H9 (cell line): ENCODE measurements at regions not wholly inside any gene's neighbourhood (a gene's known extent, or its start where the extent isn't known, plus 50 kb on each side); places are given as distances from the start of the nearest gene placed in this dataset.

Experiments used
- DNase-seq: peaks from one replicate; pipeline ENCODE4 v3.0.0-alpha.2; 2017
- H2AFZ ChIP-seq: one replicate; pipeline ENCODE4 v1.6.1; 2013; ENCODE audit warnings: mild to moderate bottlenecking, low read length, control low read depth, moderate library complexity
- H2AK5ac ChIP-seq: 2 replicates; pipeline ENCODE4 v1.6.1; 2013; ENCODE audit warnings: low read length, control low read depth, mixed read lengths; ENCODE audit not compliant: insufficient read length
- H2BK120ac ChIP-seq: one replicate; pipeline ENCODE4 v1.6.1; 2013; ENCODE audit warnings: low read depth, mild to moderate bottlenecking, low read length, control low read depth, inconsistent platforms; ENCODE audit not compliant: poor library complexity, severe bottlenecking
- H2BK12ac ChIP-seq: 2 replicates; pipeline ENCODE4 v1.6.1; 2013; ENCODE audit warnings: low read length, control low read depth, mixed read lengths, low read depth; ENCODE audit not compliant: insufficient read length
- H2BK15ac ChIP-seq: 2 replicates; pipeline ENCODE4 v1.6.1; 2013; ENCODE audit warnings: low read depth, low read length, control low read depth
- H2BK20ac ChIP-seq: one replicate; pipeline ENCODE4 v1.6.1; 2013; ENCODE audit warnings: low read depth, mild to moderate bottlenecking, low read length, control low read depth, inconsistent platforms; ENCODE audit not compliant: poor library complexity, severe bottlenecking
- H2BK5ac ChIP-seq: 2 replicates; pipeline ENCODE4 v1.6.1; 2013; ENCODE audit warnings: low read length, control low read depth, mixed read lengths; ENCODE audit not compliant: insufficient read length
- H3K14ac ChIP-seq: 2 replicates; pipeline ENCODE4 v1.6.1; 2013; ENCODE audit warnings: low read length, control low read depth; ENCODE audit not compliant: insufficient read depth
- H3K18ac ChIP-seq: 2 replicates; pipeline ENCODE4 v1.6.1; 2013; ENCODE audit warnings: low read depth, mild to moderate bottlenecking, mixed read lengths, low read length, control low read depth; ENCODE audit not compliant: insufficient read length
- H3K23ac ChIP-seq: 2 replicates; pipeline ENCODE4 v1.6.1; 2013; ENCODE audit warnings: low read length, control low read depth, mixed read lengths, low read depth; ENCODE audit not compliant: insufficient read length
- H3K23me2 ChIP-seq: 2 replicates; pipeline ENCODE4 v1.6.1; 2013; ENCODE audit warnings: low read depth, mild to moderate bottlenecking, mixed read lengths, low read length, control low read depth; ENCODE audit not compliant: insufficient read length, poor library complexity, severe bottlenecking
- H3K27ac ChIP-seq: 2 replicates; pipeline ENCODE4 v1.5.1; 2013; ENCODE audit warnings: low read length, control low read depth, mixed read lengths, low read depth; ENCODE audit not compliant: insufficient read length
- H3K27me3 ChIP-seq: 2 replicates; pipeline ENCODE4 v1.6.1; 2013; ENCODE audit warnings: low read length, control low read depth, inconsistent platforms; ENCODE audit not compliant: insufficient read depth
- H3K4ac ChIP-seq: 2 replicates; pipeline ENCODE4 v1.6.1; 2013; ENCODE audit warnings: low read depth, mild to moderate bottlenecking, control low read depth, inconsistent platforms, low read length, moderate library complexity
- H3K4me1 ChIP-seq: 2 replicates; pipeline ENCODE4 v1.6.1; 2013; ENCODE audit warnings: low read length, control low read depth, inconsistent platforms; ENCODE audit not compliant: insufficient read depth
- H3K4me2 ChIP-seq: 2 replicates; pipeline ENCODE4 v1.6.1; 2013; ENCODE audit warnings: low read length, control low read depth, mixed read lengths; ENCODE audit not compliant: insufficient read length, insufficient read depth
- H3K56ac ChIP-seq: 2 replicates; pipeline ENCODE4 v1.6.1; 2013; ENCODE audit warnings: low read depth, mild to moderate bottlenecking, mixed read lengths, low read length, control low read depth; ENCODE audit not compliant: insufficient read length
- H3K79me1 ChIP-seq: 2 replicates; pipeline ENCODE4 v1.6.1; 2013; ENCODE audit warnings: low read depth, mild to moderate bottlenecking, moderate library complexity, low read length, control low read depth, inconsistent platforms; ENCODE audit not compliant: insufficient read depth, poor library complexity, severe bottlenecking
- H3K79me2 ChIP-seq: 2 replicates; pipeline ENCODE4 v1.6.1; 2013; ENCODE audit warnings: low read length, control low read depth, inconsistent platforms; ENCODE audit not compliant: insufficient read depth
- H3K9ac ChIP-seq: 2 replicates; pipeline ENCODE4 v1.6.1; 2013; ENCODE audit warnings: low read length, control low read depth, mixed read lengths; ENCODE audit not compliant: insufficient read length; ENCODE audit errors: extremely low read depth
- H3K9me3 ChIP-seq: one replicate; pipeline ENCODE4 v1.6.1; 2013; ENCODE audit warnings: low read depth, low read length, inconsistent platforms; ENCODE audit not compliant: control insufficient read depth
- H3T11ph ChIP-seq: one replicate; pipeline ENCODE4 v1.6.1; 2013; ENCODE audit warnings: mild to moderate bottlenecking, low read length, control low read depth, inconsistent platforms
- H4K20me1 ChIP-seq: one replicate; pipeline ENCODE4 v1.6.1; 2013; ENCODE audit not compliant: control insufficient read depth, insufficient read length, insufficient read depth
- H4K5ac ChIP-seq: 2 replicates; pipeline ENCODE4 v1.6.1; 2013; ENCODE audit warnings: low read depth, mild to moderate bottlenecking, mixed read lengths, low read length, control low read depth; ENCODE audit not compliant: insufficient read length
- H4K8ac ChIP-seq: replicated peaks from 2 replicates; pipeline ENCODE4 v1.6.1; 2013; ENCODE audit warnings: low read length, control low read depth, mixed read lengths, low read depth; ENCODE audit not compliant: insufficient read length
- H4K91ac ChIP-seq: 2 replicates; pipeline ENCODE4 v1.6.1; 2013; ENCODE audit warnings: low read depth, mild to moderate bottlenecking, moderate library complexity, mixed read lengths, low read length, control low read depth; ENCODE audit not compliant: insufficient read length
- H3K27ac Mint-ChIP-seq, 3 experiments: 2 replicates in 2 of 3; 3 replicates in 1 of 3; pipeline ENCODE4 v1.8.0; 2020 to 2021; ENCODE audit warnings: mixed read lengths in 3 of 3, mild to moderate bottlenecking in 1 of 3, moderate library complexity in 1 of 3
- H3K27me3 Mint-ChIP-seq: 2 replicates; pipeline ENCODE4 v1.8.0; 2021; ENCODE audit warnings: low read depth, mild to moderate bottlenecking, moderate library complexity, mixed read lengths
- H3K36me3 Mint-ChIP-seq, 3 experiments: 2 replicates in 2 of 3; 3 replicates in 1 of 3; pipeline ENCODE4 v1.8.0; 2020 to 2021; ENCODE audit warnings: low read depth in 3 of 3, mixed read lengths in 3 of 3; ENCODE audit not compliant: insufficient read depth in 1 of 3
- H3K4me1 Mint-ChIP-seq, 2 experiments: 2 replicates each; pipeline ENCODE4 v1.8.0; 2020; ENCODE audit warnings: mixed read lengths in 2 of 2
- H3K4me3 Mint-ChIP-seq, 2 experiments: 2 replicates in 1 of 2; 3 replicates in 1 of 2; pipeline ENCODE4 v1.8.0; 2020 to 2021; ENCODE audit warnings: mild to moderate bottlenecking in 2 of 2, mixed read lengths in 2 of 2, moderate library complexity in 1 of 2
- H3K9me3 Mint-ChIP-seq, 2 experiments: 2 replicates in 1 of 2; 3 replicates in 1 of 2; pipeline ENCODE4 v1.8.0; 2020; ENCODE audit warnings: mild to moderate bottlenecking in 2 of 2, mixed read lengths in 2 of 2, moderate library complexity in 1 of 2
- WGBS: extraction: QIAGEN DNeasy Blood & Tissue Kit; methylation state at CpG from one replicate; pipeline ENCODE4 v1.1.7; 2013; ENCODE audit warnings: missing lambda C conversion rate, low lambda C conversion rate, mixed read lengths; ENCODE audit not compliant: insufficient read length; ENCODE audit errors: extremely low coverage; 5-methylcytosine and 5-hydroxymethylcytosine counted together
- TF ChIP-seq, protein P1 (sequence below): fragments of 200-600 bp; sonication (generic); conservative IDR thresholded peaks from 3 replicates; pipeline ENCODE4 v1.8.0; 2021; ENCODE audit warnings: antibody characterized with exemption, mild to moderate bottlenecking

GRCh38 chr16:49130397-49130796 is 151.2 kb downstream of the CBLN1 start:
- Mint-ChIP-seq H3K4me3 (no peak overlapping the region), H3K27me3 (peaks cover 11% of the 10 kb centered on the region), H3K9me3 (peaks cover 0 to 3% of the 10 kb centered on the region in 2 experiments; a peak in 3 of 5 replicates), H3K36me3 (no peaks in the 10 kb centered on the region), H3K4me1 (no peaks in the 10 kb centered on the region), H3K27ac (no peak overlapping the region; a peak in 1 of 7 replicates)
- Histone ChIP-seq H4K91ac (no peak overlapping the region), H3K4me1 (no peaks in the 10 kb centered on the region), H2BK12ac (no peak overlapping the region), H3K27me3 (no peaks in the 10 kb centered on the region), H2AFZ (no peak overlapping the region), H3K56ac (no peak overlapping the region), H3K79me2 (no peaks in the 10 kb centered on the region), H3T11ph (no peak overlapping the region), H4K20me1 (no peaks in the 10 kb centered on the region), H2BK15ac (no peak overlapping the region), H3K18ac (no peak overlapping the region), H4K8ac (no peak overlapping the region), H3K23ac (no peak overlapping the region), H2AK5ac (no peak overlapping the region), H2BK20ac (no peak overlapping the region), H3K14ac (no peak overlapping the region), H3K79me1 (no peaks in the 10 kb centered on the region), H3K4me2 (no peak overlapping the region), H3K23me2 (no peaks in the 10 kb centered on the region), H3K9me3 (no peaks in the 10 kb centered on the region), H3K4ac (no peak overlapping the region), H2BK120ac (no peak overlapping the region), H3K27ac (no peak overlapping the region), H2BK5ac (no peak overlapping the region), H3K9ac (no peak overlapping the region), H4K5ac (no peak overlapping the region)
- TF ChIP-seq, protein P1, sequence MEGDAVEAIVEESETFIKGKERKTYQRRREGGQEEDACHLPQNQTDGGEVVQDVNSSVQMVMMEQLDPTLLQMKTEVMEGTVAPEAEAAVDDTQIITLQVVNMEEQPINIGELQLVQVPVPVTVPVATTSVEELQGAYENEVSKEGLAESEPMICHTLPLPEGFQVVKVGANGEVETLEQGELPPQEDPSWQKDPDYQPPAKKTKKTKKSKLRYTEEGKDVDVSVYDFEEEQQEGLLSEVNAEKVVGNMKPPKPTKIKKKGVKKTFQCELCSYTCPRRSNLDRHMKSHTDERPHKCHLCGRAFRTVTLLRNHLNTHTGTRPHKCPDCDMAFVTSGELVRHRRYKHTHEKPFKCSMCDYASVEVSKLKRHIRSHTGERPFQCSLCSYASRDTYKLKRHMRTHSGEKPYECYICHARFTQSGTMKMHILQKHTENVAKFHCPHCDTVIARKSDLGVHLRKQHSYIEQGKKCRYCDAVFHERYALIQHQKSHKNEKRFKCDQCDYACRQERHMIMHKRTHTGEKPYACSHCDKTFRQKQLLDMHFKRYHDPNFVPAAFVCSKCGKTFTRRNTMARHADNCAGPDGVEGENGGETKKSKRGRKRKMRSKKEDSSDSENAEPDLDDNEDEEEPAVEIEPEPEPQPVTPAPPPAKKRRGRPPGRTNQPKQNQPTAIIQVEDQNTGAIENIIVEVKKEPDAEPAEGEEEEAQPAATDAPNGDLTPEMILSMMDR, result no peak
- DNase-seq, result no peak
- WGBS, result no CpG with 5 or more reads among the region's 2 CpGs
